Endodermal cell (in vitro differentiated cells): ENCODE measurements at regions not wholly inside any gene's neighbourhood (a gene's known extent, or its start where the extent isn't known, plus 50 kb on each side); places are given as distances from the start of the nearest gene placed in this dataset.

Experiments used
- DNase-seq: peaks from one replicate; pipeline ENCODE4 v3.0.0-alpha.2; 2017
- H3K27ac ChIP-seq: 2 replicates; pipeline ENCODE4 v1.5.1; 2013; ENCODE audit warnings: mild to moderate bottlenecking, low read depth, low read length, moderate library complexity
- H3K27me3 ChIP-seq: 2 replicates; pipeline ENCODE4 v1.6.1; 2013; ENCODE audit warnings: mild to moderate bottlenecking, low read length, moderate library complexity; ENCODE audit not compliant: insufficient read depth, control insufficient read depth, poor library complexity, severe bottlenecking
- H3K36me3 ChIP-seq: 2 replicates; pipeline ENCODE4 v1.7.0; 2013; ENCODE audit warnings: mild to moderate bottlenecking, low read length, moderate library complexity; ENCODE audit not compliant: control insufficient read depth, insufficient read depth
- H3K4me1 ChIP-seq: one replicate; pipeline ENCODE4 v1.7.0; 2013; ENCODE audit warnings: low read length; ENCODE audit not compliant: control insufficient read depth, insufficient read depth
- H3K4me3 ChIP-seq: 2 replicates; pipeline ENCODE4 v1.5.1; 2013; ENCODE audit warnings: mild to moderate bottlenecking, low read length, moderate library complexity
- H3K9ac ChIP-seq: 2 replicates; pipeline ENCODE4 v1.6.1; 2013; ENCODE audit warnings: mild to moderate bottlenecking, low read length, moderate library complexity; ENCODE audit not compliant: poor library complexity, severe bottlenecking; ENCODE audit errors: extremely low read depth
- H3K9me3 ChIP-seq: 2 replicates; pipeline ENCODE4 v1.6.1; 2013; ENCODE audit warnings: mild to moderate bottlenecking, low read length, moderate library complexity; ENCODE audit not compliant: control insufficient read depth
- H3K27ac Mint-ChIP-seq: 2 replicates; pipeline ENCODE4 v1.8.0; 2020; ENCODE audit warnings: mixed read lengths
- H3K27me3 Mint-ChIP-seq: 2 replicates; pipeline ENCODE4 v1.8.0; 2021; ENCODE audit warnings: mild to moderate bottlenecking, mixed read lengths; ENCODE audit not compliant: insufficient read depth
- H3K36me3 Mint-ChIP-seq: 2 replicates; pipeline ENCODE4 v1.8.0; 2020; ENCODE audit warnings: low read depth, mixed read lengths
- H3K4me1 Mint-ChIP-seq: 2 replicates; pipeline ENCODE4 v1.8.0; 2020; ENCODE audit warnings: mixed read lengths
- H3K4me3 Mint-ChIP-seq: 2 replicates; pipeline ENCODE4 v1.8.0; 2020; ENCODE audit warnings: mild to moderate bottlenecking, moderate library complexity, mixed read lengths
- H3K9me3 Mint-ChIP-seq: 2 replicates; pipeline ENCODE4 v1.8.0; 2020; ENCODE audit warnings: mild to moderate bottlenecking, mixed read lengths
- CTCF ChIP-seq: fragments of 200-600 bp; sonication (generic); conservative IDR thresholded peaks from 2 replicates; pipeline ENCODE4 v1.5.0; 2021; ENCODE audit warnings: antibody characterized with exemption, mild to moderate bottlenecking
- WGBS, 2 experiments: methylation state at CpG; one replicate each; pipeline versions ENCODE4 v1.1.5 to v1.1.7; 2013; ENCODE audit warnings: missing lambda C conversion rate in 2 of 2, mixed read lengths in 1 of 2; ENCODE audit not compliant: insufficient coverage in 1 of 2, insufficient read length in 1 of 2; 5-methylcytosine and 5-hydroxymethylcytosine counted together

- no peak for TF ChIP-seq CTCF
- Mint-ChIP-seq H3K36me3 (no peaks in the 10 kb centered on the region), H3K9me3 (no peaks in the 10 kb centered on the region), H3K27me3 (no peaks in the 10 kb centered on the region), H3K27ac (no peak overlapping the region), H3K4me1 (peaks cover 12% of the 10 kb centered on the region), H3K4me3 (no peak overlapping the region)
- no peaks in the 10 kb centered on the region for H3K27me3 ChIP-seq
- no peaks in the 10 kb centered on the region for H3K36me3 ChIP-seq
- H3K9me3 ChIP-seq = no peaks in the 10 kb centered on the region
- H3K27ac ChIP-seq = no peak overlapping the region
- H3K9ac ChIP-seq = no peak overlapping the region
- no peaks in the 10 kb centered on the region for H3K4me1 ChIP-seq
- no peak overlapping the region for H3K4me3 ChIP-seq
- no peak for DNase-seq
Observed at GRCh38 chr1:118303064-118303463, 118.0 kb upstream of the SPAG17 start.

GRCh38 chr1:118302145-118302544, 117.1 kb upstream of the SPAG17 start:
- 73 to 80% methylated on average over 1 of the region's 1 CpG for WGBS, 2 experiments
- no peak overlapping the region for H3K27ac Mint-ChIP-seq
- no peaks in the 10 kb centered on the region for H3K9me3 Mint-ChIP-seq
- DNase-seq = no peak
- no peak for TF ChIP-seq CTCF
- no peak overlapping the region for H3K4me3 ChIP-seq
- H3K27me3 ChIP-seq = no peaks in the 10 kb centered on the region
- H3K27ac ChIP-seq = no peak overlapping the region
- H3K9me3 ChIP-seq = no peaks in the 10 kb centered on the region
- H3K4me1 ChIP-seq = no peaks in the 10 kb centered on the region
- H3K27me3 Mint-ChIP-seq = no peaks in the 10 kb centered on the region
- H3K36me3 Mint-ChIP-seq = no peaks in the 10 kb centered on the region
- H3K4me1 Mint-ChIP-seq = peaks cover 12% of the 10 kb centered on the region
- H3K36me3 ChIP-seq = no peaks in the 10 kb centered on the region
- H3K4me3 Mint-ChIP-seq = no peak overlapping the region
- no peak overlapping the region for H3K9ac ChIP-seq

- DNase-seq = peak; percentile 47
- Mint-ChIP-seq H3K4me1 (peaks cover 12% of the 10 kb centered on the region), H3K27ac (no peak overlapping the region), H3K4me3 (no peak overlapping the region), H3K27me3 (no peaks in the 10 kb centered on the region), H3K9me3 (no peaks in the 10 kb centered on the region), H3K36me3 (no peaks in the 10 kb centered on the region)
- H3K27ac ChIP-seq = no peak overlapping the region
- H3K27me3 ChIP-seq = no peaks in the 10 kb centered on the region
- H3K9ac ChIP-seq = no peak overlapping the region
- H3K4me3 ChIP-seq = no peak overlapping the region
- H3K36me3 ChIP-seq = no peaks in the 10 kb centered on the region
- no peaks in the 10 kb centered on the region for H3K4me1 ChIP-seq
- TF ChIP-seq CTCF = no peak
- H3K9me3 ChIP-seq = no peaks in the 10 kb centered on the region
Observed at GRCh38 chr1:118300808-118301207, 115.8 kb upstream of the SPAG17 start.
